Dedifferentiated amniotic fluid mesenchymal stem cell (primary cell): ENCODE measurements at regions not wholly inside any gene's neighbourhood (a gene's known extent, or its start where the extent isn't known, plus 50 kb on each side); places are given as distances from the start of the nearest gene placed in this dataset.
"Not testable (repeated sequence)": the region's sequence is repeated elsewhere in the genome, so short reads cannot be mapped to it uniquely, and the experiment has no call there.

Experiments
- DNase-seq: peaks from one replicate; pipeline ENCODE4 v3.0.0-alpha.2; 2016; ENCODE audit errors: extremely low spot score

GRCh38 chr16:64305663-64306062, 816.2 kb downstream of the CDH11 start:
- no peak for DNase-seq

- DNase-seq = no peak
Measured at GRCh38 chr16:64304951-64305350, 816.9 kb downstream of the CDH11 start.

- no peak for DNase-seq
Measured at GRCh38 chr16:64304396-64304795, 817.5 kb downstream of the CDH11 start.

GRCh38 chr16:64297863-64298600, 823.8 kb downstream of the CDH11 start:
- DNase-seq = no peak

- no peak for DNase-seq
Measured at GRCh38 chr16:64295466-64295865, 826.4 kb downstream of the CDH11 start.

- no peak for DNase-seq
Measured at GRCh38 chr16:64292953-64293352, 828.9 kb downstream of the CDH11 start.

GRCh38 chr16:64292161-64292560, 829.7 kb downstream of the CDH11 start:
- no peak for DNase-seq

GRCh38 chr16:64290461-64290860, 831.4 kb downstream of the CDH11 start:
- no peak for DNase-seq

- no peak for DNase-seq
Measured at GRCh38 chr16:64287655-64288528, 834.0 kb downstream of the CDH11 start.

GRCh38 chr16:64282181-64282580, 839.7 kb downstream of the CDH11 start:
- DNase-seq = no peak

GRCh38 chr16:64280317-64280716, 841.5 kb downstream of the CDH11 start:
- DNase-seq = no peak

- peak; percentile 73 for DNase-seq
Measured at GRCh38 chr16:64278196-64278595, 843.7 kb downstream of the CDH11 start.

GRCh38 chr16:64276646-64277045, 845.2 kb downstream of the CDH11 start:
- no peak for DNase-seq

GRCh38 chr16:64272028-64272427, 849.8 kb downstream of the CDH11 start:
- DNase-seq = no peak

GRCh38 chr16:64269756-64270155, 852.1 kb downstream of the CDH11 start:
- no peak for DNase-seq

GRCh38 chr16:64265756-64266155, 856.1 kb downstream of the CDH11 start:
- DNase-seq = no peak

- not testable (repeated sequence) for DNase-seq
Measured at GRCh38 chr16:64260631-64261401, 861.0 kb downstream of the CDH11 start.

- no peak for DNase-seq
Measured at GRCh38 chr16:64254443-64255367, 867.2 kb downstream of the CDH11 start.

- DNase-seq = no peak
Measured at GRCh38 chr16:64253525-64253924, 868.3 kb downstream of the CDH11 start.

GRCh38 chr16:64253096-64253495, 868.8 kb downstream of the CDH11 start:
- no peak for DNase-seq

GRCh38 chr16:64251742-64252141, 870.1 kb downstream of the CDH11 start:
- DNase-seq = no peak
